Left ventricle myocardium superior (tissue), 1 donor: ENCODE measurements at regions not wholly inside any gene's neighbourhood (a gene's known extent, or its start where the extent isn't known, plus 50 kb on each side); places are given as distances from the start of the nearest gene placed in this dataset.

Source experiments
- ATAC-seq: fragments of 200-7000 bp; cut with Tn5 transposase; one replicate; pipeline ENCODE4 v1.9.1; 2020; ENCODE audit warnings: mild to moderate bottlenecking, moderate library complexity
- DNase-seq: peaks from one replicate; pipeline ENCODE4 v3.0.0-alpha.2; 2020
- intact Hi-C: fragments of 100-400 bp; cut with micrococcal nuclease; formaldehyde crosslinking; loops from one replicate; pipeline ENCODE4 v1.11.0; 2022
- donor health status: DM: no; HTN: yes; CAD: no; lungs with severe emphysema.

DNA sequence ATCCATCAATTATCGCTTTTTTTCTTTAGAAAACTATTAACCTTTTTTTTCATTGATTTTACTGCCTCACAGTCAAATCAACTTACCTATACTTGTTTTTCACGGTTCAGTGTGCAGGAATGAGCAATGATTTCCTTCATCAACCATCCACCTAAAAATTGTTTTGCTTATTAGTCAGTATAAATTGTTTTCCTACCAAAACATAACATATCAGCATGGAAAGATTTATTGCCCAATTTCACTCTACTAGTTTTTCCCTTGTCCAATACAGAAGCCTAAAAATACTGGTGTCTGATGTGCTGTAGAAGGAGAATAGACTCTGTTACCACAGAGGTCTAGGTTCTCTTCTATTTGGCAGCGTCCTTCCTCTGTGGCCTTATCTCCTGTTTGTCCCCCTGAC lies 558.2 kb upstream of the CITED2 start:
- DNase-seq (no peak), ATAC-seq (no peak)
- intact Hi-C loops, result no loop called here

DNA sequence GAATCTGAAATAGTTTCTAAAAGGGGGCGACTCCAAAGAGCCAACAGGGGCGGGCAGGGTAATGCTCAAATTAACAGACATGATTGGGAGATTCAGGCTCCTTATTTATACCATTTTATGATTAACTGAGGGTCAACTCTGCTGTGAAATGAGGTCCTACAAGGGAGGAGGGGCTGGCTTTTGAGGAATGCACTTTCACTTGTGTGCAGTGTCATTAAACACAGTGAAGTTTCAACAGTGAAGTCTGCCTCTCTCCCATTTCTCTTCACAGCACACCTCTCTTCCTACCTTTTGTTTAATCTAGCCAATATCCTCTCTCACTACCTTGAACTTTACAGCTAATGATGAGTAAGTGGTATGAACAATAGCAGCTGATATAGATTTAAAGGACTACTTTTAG lies 557.3 kb upstream of the CITED2 start:
- intact Hi-C loops, result no loop called here
- no peak for DNase-seq
- ATAC-seq, result no peak

GRCh38 chr6:139927742-139928305 lies 553.4 kb upstream of the CITED2 start:
- DNase-seq, result no peak
- ATAC-seq, result peak; percentile 74
- intact Hi-C loops, result no loop called here

DNA sequence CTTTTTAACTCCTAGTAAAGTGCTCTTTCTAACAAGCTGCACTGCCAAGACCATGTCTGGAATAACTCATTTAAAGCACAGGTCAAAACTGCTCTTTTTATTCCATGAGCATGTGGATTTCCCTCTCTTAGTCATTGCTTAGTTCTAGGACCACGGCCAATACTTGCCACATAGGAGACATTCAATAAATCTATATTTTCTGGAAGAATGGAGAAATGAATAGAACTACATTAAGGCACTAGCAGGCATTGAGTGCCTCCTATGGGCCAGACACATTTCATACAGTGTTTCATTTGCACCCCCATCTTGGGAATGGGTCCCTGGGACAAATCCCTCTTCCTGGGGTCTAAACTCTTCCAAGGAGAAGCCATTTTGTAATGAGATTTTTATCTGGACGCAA lies 552.8 kb upstream of the CITED2 start:
- intact Hi-C loops, result no loop called here
- DNase-seq, result no peak
- peak; percentile 12 for ATAC-seq

GRCh38 chr6:139926711-139927110 lies 552.3 kb upstream of the CITED2 start:
- intact Hi-C loops, result no loop called here
- no peak for DNase-seq
- peak; percentile 12 for ATAC-seq

DNA sequence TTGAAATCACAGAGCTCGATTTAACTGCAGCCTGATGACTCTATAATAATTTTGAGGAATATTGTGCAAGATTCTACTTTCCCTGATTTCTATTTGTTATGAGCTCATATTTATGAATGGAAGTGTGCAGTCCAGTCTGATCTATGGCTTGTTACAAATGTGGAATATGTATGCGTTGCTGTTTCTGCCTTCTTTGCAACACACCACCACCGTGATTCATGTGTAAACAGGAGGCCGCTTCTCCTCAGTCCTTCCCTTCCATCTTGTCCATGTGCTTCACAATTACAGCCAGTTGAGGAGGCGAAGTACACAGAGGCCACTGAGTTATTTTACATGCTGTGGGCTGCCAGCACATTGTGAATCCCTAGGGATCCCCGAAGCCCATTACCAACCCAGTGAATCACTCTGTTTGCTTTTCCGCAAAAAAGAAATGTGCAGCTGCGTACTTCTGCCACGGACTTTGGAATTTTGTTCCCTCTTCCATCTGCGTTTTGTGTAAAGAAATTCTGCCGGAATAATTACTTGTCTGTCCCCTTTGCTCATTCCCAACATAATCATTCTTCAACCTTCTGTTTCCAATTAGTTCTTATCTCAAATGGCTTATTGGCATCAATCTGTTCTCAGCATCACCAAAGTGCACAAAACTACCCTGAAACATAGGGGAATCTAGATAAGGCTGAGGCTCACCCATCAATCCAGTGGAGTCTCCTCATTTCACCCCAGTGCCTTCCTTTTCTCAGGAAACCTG lies 551.6 kb upstream of the CITED2 start:
- no peak for DNase-seq
- intact Hi-C loops, result no loop called here
- peak; percentile 76 for ATAC-seq

- no peak for ATAC-seq
- DNase-seq, result no peak
- intact Hi-C loops, result no loop called here
Measured at GRCh38 chr6:139923964-139924475, 549.6 kb upstream of the CITED2 start.

DNA sequence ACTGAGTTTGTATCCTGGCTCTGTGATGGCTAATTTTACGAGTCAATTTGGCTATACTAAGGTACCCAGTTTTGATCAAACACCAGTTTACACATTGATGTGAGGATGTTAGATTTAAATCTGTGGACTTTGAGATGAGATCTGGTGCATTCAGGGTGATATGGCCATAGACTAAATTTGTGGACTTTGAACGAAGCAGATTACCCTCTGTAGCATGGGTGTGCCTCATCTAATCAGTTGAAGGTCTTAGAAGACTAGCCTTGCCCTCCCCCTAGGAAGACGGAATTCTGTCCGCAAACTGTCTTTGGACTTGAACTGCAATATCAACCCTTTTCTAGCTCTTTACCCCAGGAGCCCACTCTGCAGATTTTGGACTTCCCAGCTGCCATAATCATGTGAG lies 547.8 kb upstream of the CITED2 start:
- DNase-seq, result no peak
- no peak for ATAC-seq
- intact Hi-C loops, result no loop called here

GRCh38 chr6:139920776-139921100 lies 546.3 kb upstream of the CITED2 start:
- ATAC-seq (no peak), DNase-seq (no peak)
- intact Hi-C loops, result no loop called here

GRCh38 chr6:139920027-139920775 lies 545.8 kb upstream of the CITED2 start:
- peak; percentile 29 for ATAC-seq
- no peak for DNase-seq
- intact Hi-C loops, result no loop called here

DNA sequence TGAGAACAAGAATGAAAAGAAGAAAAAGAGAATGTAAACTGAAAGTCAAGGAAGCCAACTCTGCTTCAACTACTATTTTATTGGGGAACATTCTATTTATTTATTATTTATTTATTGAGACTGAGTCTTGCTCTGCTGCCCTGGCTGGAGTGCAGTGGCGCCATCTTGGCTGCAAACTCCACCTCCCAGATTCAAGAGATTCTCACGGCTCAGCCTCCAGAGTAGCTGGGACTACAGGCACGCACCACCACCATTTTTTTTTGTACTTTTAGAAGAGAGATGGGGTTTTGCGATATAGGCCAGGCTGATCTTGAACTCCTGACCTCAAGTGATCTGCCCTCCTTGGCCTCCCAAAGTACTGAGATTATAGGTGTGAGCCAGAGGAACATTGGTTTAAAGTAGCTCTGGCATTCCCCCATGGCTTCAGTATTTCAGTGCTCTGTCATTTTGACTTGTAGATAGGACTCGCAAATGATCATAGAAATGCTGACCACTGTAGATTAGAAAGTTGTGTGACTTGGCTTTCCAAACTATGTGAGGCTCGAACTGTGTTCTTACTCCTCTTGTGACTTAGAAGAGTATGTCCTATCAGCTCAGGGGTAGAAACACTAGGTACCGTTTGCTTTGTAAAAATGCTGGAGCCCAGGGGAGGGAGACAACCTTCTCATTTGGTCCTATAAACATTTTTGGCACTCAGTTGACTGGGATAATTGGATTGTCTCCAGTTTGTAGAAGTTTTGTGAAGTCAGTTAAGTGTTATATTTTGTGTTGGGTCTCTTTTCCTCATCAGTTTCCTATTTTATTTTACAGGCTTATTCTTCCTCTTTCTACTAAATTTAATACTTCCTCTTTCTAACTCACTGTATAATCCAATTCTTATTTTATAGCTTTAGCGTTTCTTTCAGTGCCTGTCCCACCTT lies 544.9 kb upstream of the CITED2 start:
- peak; percentile 26 for ATAC-seq
- no peak for DNase-seq
- intact Hi-C loops, result no loop called here

- intact Hi-C loops, result no loop called here
- no peak for ATAC-seq
- DNase-seq, result no peak
Measured at GRCh38 chr6:139917951-139918630, 543.6 kb upstream of the CITED2 start.

DNA sequence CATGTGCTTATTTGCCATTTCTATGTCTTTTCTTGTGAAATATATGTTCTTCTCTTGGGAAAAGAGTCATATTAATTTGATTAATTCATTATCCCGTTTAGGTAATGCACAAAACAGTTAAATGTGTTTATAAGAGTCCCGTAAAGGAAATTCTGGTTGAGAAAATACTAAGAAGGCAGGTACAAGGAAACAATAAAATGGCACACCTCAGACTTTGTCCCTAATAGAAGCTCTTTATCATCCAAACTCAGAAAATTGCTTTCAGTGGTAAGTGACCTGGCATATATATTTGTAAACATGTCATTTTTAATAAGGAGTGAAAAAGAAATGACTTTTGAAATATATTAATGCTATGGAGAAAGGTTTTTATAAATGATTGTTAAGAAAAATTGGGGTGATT lies 540.5 kb upstream of the CITED2 start:
- ATAC-seq (no peak), DNase-seq (no peak)
- intact Hi-C loops, result no loop called here

- intact Hi-C loops, result no loop called here
- ATAC-seq, result no peak
- DNase-seq, result no peak
Measured at GRCh38 chr6:139912735-139913400, 538.4 kb upstream of the CITED2 start.

GRCh38 chr6:139909992-139910391 lies 535.5 kb upstream of the CITED2 start:
- ATAC-seq (no peak), DNase-seq (no peak)

GRCh38 chr6:139905404-139906052 lies 531.1 kb upstream of the CITED2 start:
- ATAC-seq, result peak; percentile 82
- intact Hi-C loops, result no loop called here
- no peak for DNase-seq

More at GRCh38 chr6:139909992-139910391, 535.5 kb upstream of the CITED2 start:
- intact Hi-C loops, result no loop called here

DNA sequence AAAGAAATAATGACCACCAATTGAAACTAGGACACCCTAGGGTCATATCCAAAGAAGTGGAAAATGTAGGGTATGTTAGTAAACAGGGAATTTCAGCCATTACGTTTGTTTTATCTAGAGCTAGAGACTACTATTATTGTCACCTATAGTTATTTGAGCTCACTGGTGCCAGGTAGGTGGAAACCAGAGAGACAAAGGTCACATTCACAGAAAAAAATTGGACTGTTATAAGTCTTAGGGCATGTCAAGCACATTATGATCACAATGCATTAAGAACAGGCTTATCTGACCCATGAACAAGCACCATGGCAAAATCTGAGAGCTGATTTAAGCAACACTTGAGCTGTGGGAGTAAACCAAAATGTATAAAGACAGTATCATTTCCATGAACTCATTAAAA lies 530.1 kb upstream of the CITED2 start:
- DNase-seq, result no peak
- intact Hi-C loops, result no loop called here
- ATAC-seq, result peak; percentile 49

DNA sequence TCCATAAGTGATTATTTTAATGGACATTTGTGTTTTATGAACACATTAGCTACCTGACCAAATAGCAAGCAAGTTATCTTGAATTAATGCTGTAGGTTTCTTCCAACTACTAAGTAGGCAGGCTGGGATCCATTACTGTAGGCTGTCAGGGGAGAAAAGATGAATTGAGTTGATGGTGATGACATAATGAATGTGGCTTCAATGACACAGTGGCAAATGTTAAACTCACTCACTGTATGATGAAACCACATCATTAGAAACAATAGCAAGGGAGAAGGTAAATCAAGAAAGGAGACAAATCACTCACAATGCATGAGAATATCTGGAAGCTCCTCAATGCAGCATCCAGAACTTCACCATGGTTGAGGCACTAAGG lies 529.7 kb upstream of the CITED2 start:
- ATAC-seq (no peak), DNase-seq (no peak)
- intact Hi-C loops, result no loop called here
